CD14-positive monocyte (primary cell): ENCODE measurements at regions not wholly inside any gene's neighbourhood (a gene's known extent, or its start where the extent isn't known, plus 50 kb on each side); places are given as distances from the start of the nearest gene placed in this dataset.

Experiments
- DNase-seq, 3 donors: peaks; one replicate each; pipeline ENCODE4 v3.0.0-alpha.2; 2011 to 2022
- H2AFZ ChIP-seq: 2 replicates; pipeline ENCODE4 v1.6.0; 2012; ENCODE audit warnings: mild to moderate bottlenecking, low read depth, low read length, inconsistent platforms; ENCODE audit not compliant: insufficient read depth, poor library complexity, severe bottlenecking
- H3K27ac ChIP-seq, 2 donors: 1 replicate in 1 of 2; 2 replicates in 1 of 2; pipeline ENCODE4 v1.5.1; 2012 to 2013; ENCODE audit warnings: low read length in 2 of 2, control low read depth in 1 of 2, inconsistent platforms in 1 of 2, low read depth in 1 of 2, mild to moderate bottlenecking in 1 of 2
- H3K27me3 ChIP-seq, 2 donors: one replicate each; pipeline versions ENCODE4 v1.6.0 to v1.6.1; 2011 to 2013; ENCODE audit warnings: low read length in 2 of 2; ENCODE audit not compliant: control insufficient read depth in 2 of 2, insufficient read depth in 2 of 2
- H3K36me3 ChIP-seq, 2 donors: replicated peaks in 1 of 2; 1 replicate in 1 of 2; 2 replicates in 1 of 2; pipeline versions ENCODE4 v1.5.1 to v1.6.1; 2012 to 2013; ENCODE audit warnings: low read length in 2 of 2, control low read depth in 1 of 2, inconsistent platforms in 1 of 2, mild to moderate bottlenecking in 1 of 2; ENCODE audit not compliant: insufficient read depth in 2 of 2, control insufficient read depth in 1 of 2
- H3K4me1 ChIP-seq, 2 donors: 1 replicate in 1 of 2; 2 replicates in 1 of 2; pipeline versions ENCODE4 v1.5.1 to v1.6.1; 2012 to 2013; ENCODE audit warnings: low read length in 2 of 2, control low read depth in 1 of 2, inconsistent platforms in 1 of 2, mild to moderate bottlenecking in 1 of 2, moderate library complexity in 1 of 2; ENCODE audit not compliant: insufficient read depth in 2 of 2, control insufficient read depth in 1 of 2
- H3K4me2 ChIP-seq: replicated peaks from 2 replicates; pipeline ENCODE3; 2012; ENCODE audit warnings: low read length, moderate library complexity, mild to moderate bottlenecking; ENCODE audit not compliant: poor library complexity, severe bottlenecking; ENCODE audit errors: extremely low read depth
- H3K4me3 ChIP-seq, 3 experiments: fragments of 200-600 bp in 1 of 3; sonication (generic) in 1 of 3; replicated peaks in 1 of 3; 1 replicate in 2 of 3; 2 replicates in 1 of 3; pipeline ENCODE4 v1.5.1; 2011 to 2013; ENCODE audit warnings: low read length in 3 of 3, mild to moderate bottlenecking in 3 of 3, control low read depth in 2 of 3, low read depth in 2 of 3, inconsistent platforms in 1 of 3, moderate library complexity in 1 of 3
- H3K79me2 ChIP-seq: 2 replicates; pipeline ENCODE4 v1.6.0; 2012; ENCODE audit warnings: mild to moderate bottlenecking, control low read depth, inconsistent platforms, low read length, moderate library complexity; ENCODE audit not compliant: insufficient read depth
- H3K9ac ChIP-seq: 2 replicates; pipeline ENCODE4 v1.6.0; 2017; ENCODE audit warnings: low read length, mild to moderate bottlenecking; ENCODE audit not compliant: insufficient read depth, poor library complexity, severe bottlenecking
- H3K9me3 ChIP-seq, 2 donors: replicated peaks in 1 of 2; 1 replicate in 1 of 2; 2 replicates in 1 of 2; pipeline versions ENCODE4 v1.5.1 to v1.6.1; 2012 to 2013; ENCODE audit warnings: low read length in 2 of 2, control low read depth in 1 of 2; ENCODE audit not compliant: control insufficient read depth in 1 of 2, insufficient read depth in 1 of 2
- H4K20me1 ChIP-seq: 2 replicates; pipeline ENCODE4 v1.6.0; 2012; ENCODE audit warnings: mild to moderate bottlenecking, low read length, control low read depth, moderate library complexity; ENCODE audit not compliant: insufficient read depth
- H3K27ac Mint-ChIP-seq, 7 donors: one replicate each; pipeline ENCODE4 v1.8.0; 2020; ENCODE audit warnings: mild to moderate bottlenecking in 7 of 7, mixed read lengths in 7 of 7, moderate library complexity in 6 of 7, inconsistent platforms in 2 of 7
- H3K27me3 Mint-ChIP-seq, 3 donors: one replicate each; pipeline ENCODE4 v1.8.0; 2021 to 2022; ENCODE audit warnings: low read depth in 3 of 3, mild to moderate bottlenecking in 3 of 3, mixed read lengths in 3 of 3, moderate library complexity in 3 of 3, inconsistent platforms in 1 of 3
- H3K36me3 Mint-ChIP-seq, 2 donors: one replicate each; pipeline ENCODE4 v1.8.0; 2020; ENCODE audit warnings: mixed read lengths in 2 of 2, inconsistent platforms in 1 of 2, mild to moderate bottlenecking in 1 of 2
- H3K4me1 Mint-ChIP-seq: one replicate; pipeline ENCODE4 v1.8.0; 2020; ENCODE audit warnings: mild to moderate bottlenecking, mixed read lengths
- H3K4me3 Mint-ChIP-seq, 2 donors: one replicate each; pipeline ENCODE4 v1.8.0; 2020; ENCODE audit warnings: mild to moderate bottlenecking in 2 of 2, mixed read lengths in 2 of 2, moderate library complexity in 1 of 2
- H3K9me3 Mint-ChIP-seq, 7 donors: one replicate each; pipeline ENCODE4 v1.8.0; 2020 to 2022; ENCODE audit warnings: mixed read lengths in 7 of 7, mild to moderate bottlenecking in 6 of 7, moderate library complexity in 6 of 7, inconsistent platforms in 2 of 7
- CTCF ChIP-seq: fragments of 200-600 bp; IDR thresholded peaks from one replicate; pipeline ENCODE4 v1.8.0; 2022; ENCODE audit warnings: antibody characterized with exemption, mild to moderate bottlenecking
- WGBS: methylation state at CpG from one replicate; pipeline ENCODE4 v1.1.5; 2013; ENCODE audit warnings: missing lambda C conversion rate; ENCODE audit not compliant: insufficient coverage; 5-methylcytosine and 5-hydroxymethylcytosine counted together
- intact Hi-C, 2 donors: fragments of 100-400 bp; cut with micrococcal nuclease; formaldehyde crosslinking; loops; one replicate each; pipeline versions ENCODE4 v1.15.0 to v1.15.1; 2023

GRCh38 chr15:100717596-100717995 lies 115.2 kb downstream of the ASB7 start:
- Histone ChIP-seq H3K36me3 (no peaks in the 10 kb centered on the region), H3K4me3 (no peak overlapping the region), H3K4me2 (no peak overlapping the region), H2AFZ (no peak overlapping the region), H3K9ac (no peak overlapping the region), H3K27me3 (no peaks in the 10 kb centered on the region), H3K4me1 (peaks cover 17 to 21% of the 10 kb centered on the region in 2 donors), H3K9me3 (no peaks in the 10 kb centered on the region), H3K79me2 (no peaks in the 10 kb centered on the region), H3K27ac (no peak overlapping the region), H4K20me1 (no peaks in the 10 kb centered on the region)
- peak overlapping the region in 1 of 7 donors; percentile 18 for H3K27ac Mint-ChIP-seq
- H3K36me3 Mint-ChIP-seq, result no peaks in the 10 kb centered on the region
- DNase-seq, result no peak
- no peak overlapping the region for H3K4me3 Mint-ChIP-seq
- peaks cover 0 to 2% (median 0%) of the 10 kb centered on the region in 7 donors for H3K9me3 Mint-ChIP-seq
- intact Hi-C loops, result no loop called here
- peaks cover 23% of the 10 kb centered on the region for H3K4me1 Mint-ChIP-seq
- WGBS, result 94% methylated on average over 2 of the region's 2 CpGs
- H3K27me3 Mint-ChIP-seq, result peaks cover 12 to 18% (median 13%) of the 10 kb centered on the region in 3 donors
- TF ChIP-seq CTCF, result no peak

- Mint-ChIP-seq H3K9me3 (peaks cover 0 to 4% (median 0%) of the 10 kb centered on the region in 7 donors), H3K27ac (peak overlapping the region in 1 of 7 donors; percentile 1), H3K36me3 (no peaks in the 10 kb centered on the region), H3K4me3 (no peak overlapping the region), H3K4me1 (peaks cover 26% of the 10 kb centered on the region), H3K27me3 (peaks cover 11 to 18% (median 13%) of the 10 kb centered on the region in 3 donors)
- no peak overlapping the region for H3K27ac ChIP-seq
- H2AFZ ChIP-seq, result no peak overlapping the region
- intact Hi-C loops, result no loop called here
- TF ChIP-seq CTCF, result no peak
- DNase-seq, result no peak
- no peaks in the 10 kb centered on the region for H3K27me3 ChIP-seq
- no peaks in the 10 kb centered on the region for H4K20me1 ChIP-seq
- no peaks in the 10 kb centered on the region for H3K9me3 ChIP-seq
- no peaks in the 10 kb centered on the region for H3K79me2 ChIP-seq
- no peaks in the 10 kb centered on the region for H3K36me3 ChIP-seq
- no peak overlapping the region for H3K4me2 ChIP-seq
- peaks cover 17 to 21% of the 10 kb centered on the region in 2 donors for H3K4me1 ChIP-seq
- 88% methylated on average over 19 of the region's 22 CpGs for WGBS
- H3K9ac ChIP-seq, result no peak overlapping the region
- H3K4me3 ChIP-seq, result no peak overlapping the region
Measured at GRCh38 chr15:100718075-100718980, 115.9 kb downstream of the ASB7 start.
